Hepatic stellate cell (primary cell): ENCODE measurements at regions not wholly inside any gene's neighbourhood (a gene's known extent, or its start where the extent isn't known, plus 50 kb on each side); places are given as distances from the start of the nearest gene placed in this dataset.

Experiments used
- DNase-seq: peaks from one replicate; pipeline ENCODE4 v3.0.0; 2011; ENCODE audit warnings: low spot score

- no peak for DNase-seq
Measured at GRCh38 chr6:166751051-166751595, 124.1 kb upstream of the RPS6KA2 start.

GRCh38 chr6:166750108-166750793 lies 123.2 kb upstream of the RPS6KA2 start:
- no peak for DNase-seq

GRCh38 chr6:166749666-166750065 lies 122.6 kb upstream of the RPS6KA2 start:
- DNase-seq: no peak

GRCh38 chr6:166747644-166748595 lies 120.9 kb upstream of the RPS6KA2 start:
- no peak for DNase-seq

- DNase-seq: no peak
Measured at GRCh38 chr6:166745801-166746668, 119.0 kb upstream of the RPS6KA2 start.

- no peak for DNase-seq
Measured at GRCh38 chr6:166744223-166745134, 117.4 kb upstream of the RPS6KA2 start.

GRCh38 chr6:166743406-166744222 lies 116.6 kb upstream of the RPS6KA2 start:
- no peak for DNase-seq

- DNase-seq: no peak
Measured at GRCh38 chr6:166742981-166743380, 115.9 kb upstream of the RPS6KA2 start.

GRCh38 chr6:166739976-166740318 lies 112.9 kb upstream of the RPS6KA2 start:
- DNase-seq: no peak

GRCh38 chr6:166739117-166739975 lies 112.3 kb upstream of the RPS6KA2 start:
- no peak for DNase-seq

GRCh38 chr6:166738386-166739116 lies 111.5 kb upstream of the RPS6KA2 start:
- no peak for DNase-seq

GRCh38 chr6:166737261-166737660 lies 110.2 kb upstream of the RPS6KA2 start:
- DNase-seq: no peak

- DNase-seq: peak; percentile 37
Measured at GRCh38 chr6:166736634-166737033, 109.6 kb upstream of the RPS6KA2 start.

GRCh38 chr6:166733900-166734299 lies 106.8 kb upstream of the RPS6KA2 start:
- no peak for DNase-seq

GRCh38 chr6:166729658-166730057 lies 102.6 kb upstream of the RPS6KA2 start:
- no peak for DNase-seq

GRCh38 chr6:166728884-166729530 lies 102.0 kb upstream of the RPS6KA2 start:
- no peak for DNase-seq

GRCh38 chr6:166726201-166726600 lies 99.2 kb upstream of the RPS6KA2 start:
- no peak for DNase-seq

- no peak for DNase-seq
Measured at GRCh38 chr6:166725571-166725970, 98.5 kb upstream of the RPS6KA2 start.
